Thyroid gland (tissue), 4 donors: ENCODE measurements at regions not wholly inside any gene's neighbourhood (a gene's known extent, or its start where the extent isn't known, plus 50 kb on each side); places are given as distances from the start of the nearest gene placed in this dataset.

Experiments
- DNase-seq, 2 donors: peaks; one replicate each; pipeline ENCODE4 v3.0.0-alpha.2; 2019
- H3K27ac ChIP-seq, 3 donors: fragments of 200-600 bp; sonication (generic); 1 replicate in 2 of 3; 2 replicates in 1 of 3; pipeline ENCODE4 v1.5.1; 2016 to 2019; ENCODE audit warnings: mild to moderate bottlenecking in 1 of 3, moderate library complexity in 1 of 3
- H3K27me3 ChIP-seq: fragments of 200-600 bp; sonication (generic); one replicate; pipeline ENCODE4 v1.5.1; 2019
- H3K36me3 ChIP-seq, 2 donors: fragments of 200-600 bp; sonication (generic); one replicate each; pipeline ENCODE4 v1.5.1; 2016 to 2019
- H3K4me1 ChIP-seq, 2 donors: fragments of 200-600 bp; sonication (generic); one replicate each; pipeline ENCODE4 v1.5.1; 2017 to 2019
- H3K4me3 ChIP-seq, 3 donors: fragments of 200-600 bp; sonication (generic); replicated peaks in 1 of 3; 1 replicate in 2 of 3; 2 replicates in 1 of 3; pipeline ENCODE4 v1.5.1; 2016; ENCODE audit warnings: mild to moderate bottlenecking in 1 of 3
- H3K9me3 ChIP-seq: fragments of 200-600 bp; sonication (generic); one replicate; pipeline ENCODE4 v1.5.1; 2017
- CTCF ChIP-seq, 6 experiments: fragments of 200-600 bp in 3 of 6; fragments of 450-650 bp in 3 of 6; sonication (generic) in 3 of 6; IDR thresholded peaks; one replicate each; pipeline ENCODE4 v1.5.1; 2016 to 2019; ENCODE audit warnings: antibody characterized with exemption in 6 of 6, mild to moderate bottlenecking in 2 of 6, inconsistent platforms in 1 of 6, moderate library complexity in 1 of 6
- POLR2A ChIP-seq, 2 donors: fragments of 450-650 bp; IDR thresholded peaks; one replicate each; pipeline ENCODE4 v1.6.1; 2017; ENCODE audit warnings: antibody characterized with exemption in 2 of 2, mild to moderate bottlenecking in 2 of 2, moderate library complexity in 1 of 2
- WGBS, 2 donors: methylation state at CpG; one replicate each; pipeline ENCODE4 v1.1.5; 2017; 5-methylcytosine and 5-hydroxymethylcytosine counted together
- intact Hi-C: fragments of 100-400 bp; cut with DNase I; formaldehyde crosslinking; loops from one replicate; pipeline ENCODE4 v1.15.1; 2023

GRCh38 chr17:73743518-73744201 is 99.4 kb upstream of the SDK2 start:
- Histone ChIP-seq H3K27me3 (no peaks in the 10 kb centered on the region), H3K9me3 (no peaks in the 10 kb centered on the region), H3K4me1 (no peaks in the 10 kb centered on the region), H3K36me3 (no peaks in the 10 kb centered on the region), H3K27ac (no peak overlapping the region), H3K4me3 (no peak overlapping the region)
- WGBS, 2 donors: 72 to 78% methylated on average over 8 of the region's 8 CpGs
- intact Hi-C loops: no loop called here
- DNase-seq: no peak
- TF ChIP-seq POLR2A (IDR thresholded peaks at IDR 0.05): no peak
- no peak for TF ChIP-seq CTCF (IDR thresholded peaks at IDR 0.05)

- DNase-seq: no peak
- no peaks in the 10 kb centered on the region for H3K27me3 ChIP-seq
- WGBS, 2 donors: 65 to 85% methylated on average over 7 of the region's 7 CpGs
Observed at GRCh38 chr17:73744411-73744810, 100.2 kb upstream of the SDK2 start.

GRCh38 chr17:73746314-73747073 is 102.2 kb upstream of the SDK2 start:
- no peak for DNase-seq
- 62 to 71% methylated on average over 7 to 12 of the region's 12 CpGs for WGBS, 2 donors

More at GRCh38 chr17:73744411-73744810, 100.2 kb upstream of the SDK2 start:
- H3K27ac ChIP-seq: no peak overlapping the region
- intact Hi-C loops: no loop called here
- no peaks in the 10 kb centered on the region for H3K9me3 ChIP-seq
- no peaks in the 10 kb centered on the region for H3K4me1 ChIP-seq
- H3K36me3 ChIP-seq: no peaks in the 10 kb centered on the region
- TF ChIP-seq CTCF (IDR thresholded peaks at IDR 0.05) (no peak), POLR2A (IDR thresholded peaks at IDR 0.05) (no peak)
- H3K4me3 ChIP-seq: no peak overlapping the region

DNA sequence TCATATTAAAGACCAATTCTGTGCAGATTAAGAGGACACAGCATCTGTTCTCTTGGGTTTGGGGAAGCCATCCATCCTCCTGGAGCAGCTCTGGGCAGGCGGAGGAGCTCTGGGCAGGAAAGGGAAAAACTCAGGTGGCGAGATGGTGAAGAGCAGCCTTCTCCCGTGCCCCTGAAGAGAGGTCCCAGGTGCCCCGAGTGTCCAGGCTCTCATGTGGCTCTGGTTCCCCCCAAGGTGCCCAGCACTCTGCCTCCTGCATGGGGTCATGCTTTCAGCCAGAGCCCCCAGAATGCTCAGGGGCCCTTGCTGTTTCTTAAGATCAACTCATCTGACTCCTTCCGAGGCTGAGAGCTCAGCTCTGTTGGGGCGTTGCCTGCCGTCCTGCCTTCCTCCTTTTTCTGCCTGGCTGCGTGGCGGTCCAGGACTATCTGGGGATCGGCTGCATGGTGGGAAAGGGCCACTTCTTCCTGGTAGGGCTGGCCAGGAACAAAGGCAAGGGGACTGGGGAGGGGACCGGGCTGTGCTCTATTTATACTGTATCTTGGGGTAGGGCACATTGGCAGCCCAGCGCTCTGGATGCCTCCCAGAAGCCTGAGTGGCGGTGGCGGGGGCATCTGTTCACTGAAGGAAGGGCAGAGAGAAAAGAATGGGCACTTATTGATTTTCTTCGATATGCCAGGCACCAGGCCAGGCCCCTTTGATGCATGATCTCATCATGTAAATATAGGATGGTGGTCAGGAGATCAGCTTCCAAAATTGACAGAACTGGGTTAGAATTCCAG is 103.2 kb upstream of the SDK2 start:
- H3K4me3 ChIP-seq: no peak overlapping the region
- no peaks in the 10 kb centered on the region for H3K36me3 ChIP-seq
- no peaks in the 10 kb centered on the region for H3K4me1 ChIP-seq
- no peaks in the 10 kb centered on the region for H3K9me3 ChIP-seq
- H3K27me3 ChIP-seq: no peaks in the 10 kb centered on the region
- no peak overlapping the region for H3K27ac ChIP-seq
- no peak for TF ChIP-seq CTCF (IDR thresholded peaks at IDR 0.05)
- TF ChIP-seq POLR2A (IDR thresholded peaks at IDR 0.05): no peak
- no peak for DNase-seq
- 71 to 76% methylated on average over 12 to 14 of the region's 15 CpGs for WGBS, 2 donors
- intact Hi-C loops: no loop called here

More at GRCh38 chr17:73746314-73747073, 102.2 kb upstream of the SDK2 start:
- Histone ChIP-seq H3K4me3 (no peak overlapping the region), H3K36me3 (no peaks in the 10 kb centered on the region), H3K27ac (no peak overlapping the region), H3K4me1 (no peaks in the 10 kb centered on the region), H3K9me3 (no peaks in the 10 kb centered on the region), H3K27me3 (no peaks in the 10 kb centered on the region)
- TF ChIP-seq CTCF (IDR thresholded peaks at IDR 0.05) (no peak), POLR2A (IDR thresholded peaks at IDR 0.05) (no peak)
- intact Hi-C loops: no loop called here
